NCI-H526 treated with DMSO at 0.1 percent for 48 hours (cell line): ENCODE measurements at regions not wholly inside any gene's neighbourhood (a gene's known extent, or its start where the extent isn't known, plus 50 kb on each side); places are given as distances from the start of the nearest gene placed in this dataset.

Experiments used
- DNase-seq: peaks from one replicate; lab custom pipeline; 2025; lab: John Stamatoyannopoulos, UW

DNA sequence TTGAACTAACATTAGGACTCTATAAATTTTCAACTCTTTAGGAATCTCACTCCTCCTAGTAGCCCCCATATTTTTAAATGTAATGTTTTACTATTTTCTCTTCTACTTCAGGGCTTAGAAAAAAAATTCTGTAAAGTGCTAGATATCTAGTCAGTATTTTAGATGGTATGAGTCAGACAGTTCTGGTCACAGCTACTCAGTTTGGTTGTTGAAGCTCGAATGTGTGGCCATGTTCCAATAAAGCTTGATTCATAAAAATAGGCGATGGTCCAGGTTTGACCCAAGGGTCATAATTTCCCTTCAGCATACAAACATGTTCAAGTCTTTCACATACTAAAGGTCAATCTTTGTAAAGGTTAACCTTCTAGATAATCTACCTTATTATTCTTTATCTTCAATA, 566.0 kb upstream of the CDH18 start:
- DNase-seq: no peak

DNA sequence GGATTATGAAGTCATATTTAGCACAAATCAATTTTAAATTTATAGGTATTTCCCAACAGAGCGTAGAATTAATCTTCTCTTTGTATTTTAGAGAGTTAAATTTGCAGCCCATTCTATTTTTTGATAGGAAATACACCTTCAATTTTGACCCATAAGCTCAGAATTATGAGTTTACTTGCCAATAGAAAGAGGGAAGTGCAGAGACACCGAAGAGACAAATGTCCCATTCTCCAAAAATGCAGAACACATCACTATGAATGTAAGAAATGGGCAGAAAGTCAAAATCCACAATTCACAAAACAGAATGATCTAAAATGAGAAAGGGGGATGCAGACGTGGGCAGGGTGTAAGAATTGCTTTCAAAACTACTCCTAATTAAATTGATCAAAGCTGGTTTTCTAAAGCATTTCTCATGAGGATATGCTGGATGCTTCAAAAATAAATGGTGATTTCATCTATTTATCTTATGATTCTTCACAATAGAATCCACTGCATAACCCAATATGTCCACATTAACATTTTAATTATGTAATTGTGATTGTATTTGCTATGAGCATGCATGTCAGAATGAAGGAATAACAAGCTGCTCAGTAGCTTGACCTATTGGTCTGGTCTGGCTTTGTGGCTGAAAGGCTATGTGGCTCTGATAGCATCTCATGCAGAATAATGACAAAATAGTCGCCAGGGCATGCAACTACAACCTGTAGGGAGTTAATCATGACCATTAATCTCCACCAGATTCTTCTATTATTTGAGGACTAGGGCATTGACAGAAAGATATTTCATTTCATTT, 550.1 kb upstream of the CDH18 start:
- DNase-seq: no peak

- no peak for DNase-seq
Measured at GRCh38 chr5:20536813-20537212, 548.8 kb upstream of the CDH18 start.

DNA sequence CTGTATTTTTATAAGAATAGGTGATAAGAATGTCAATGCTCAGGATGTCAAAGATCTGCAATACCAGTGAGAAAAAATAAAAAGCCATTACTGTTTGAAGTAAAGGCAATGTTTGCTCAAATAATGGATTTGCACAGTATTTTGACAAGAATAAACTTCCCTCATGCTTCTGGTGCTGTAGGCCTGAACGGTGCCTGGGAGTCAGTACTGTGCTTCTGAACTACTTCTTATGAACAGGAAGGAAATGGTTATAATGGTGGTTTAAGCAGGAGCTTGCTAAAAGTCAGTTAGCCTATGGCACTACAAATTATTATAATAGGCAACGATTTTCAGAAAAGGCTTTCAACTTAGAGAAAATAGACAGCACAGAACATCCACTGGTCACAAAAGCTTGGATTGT, 548.3 kb upstream of the CDH18 start:
- no peak for DNase-seq

DNA sequence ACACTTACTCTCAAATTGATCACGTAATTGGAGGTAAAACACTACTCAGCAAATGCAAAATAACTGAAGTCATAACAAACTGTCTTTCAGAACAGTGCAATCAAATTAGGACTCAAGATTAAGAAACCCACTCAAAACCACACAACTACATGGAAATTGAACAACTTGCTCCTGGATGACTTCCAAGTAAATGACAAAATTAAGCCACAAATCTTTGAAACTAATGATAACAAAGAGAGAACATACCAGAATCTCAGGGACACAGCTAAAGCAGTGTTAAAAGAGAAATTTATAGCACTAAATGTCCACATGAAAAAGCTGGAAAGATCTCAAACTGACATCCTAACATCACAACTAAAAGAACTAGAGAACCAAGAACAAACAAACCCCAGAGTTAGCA, 540.5 kb upstream of the CDH18 start:
- no peak for DNase-seq

- no peak for DNase-seq
Measured at GRCh38 chr5:20524991-20525529, 537.1 kb upstream of the CDH18 start.

GRCh38 chr5:20522905-20523482, 535.0 kb upstream of the CDH18 start:
- no peak for DNase-seq

DNA sequence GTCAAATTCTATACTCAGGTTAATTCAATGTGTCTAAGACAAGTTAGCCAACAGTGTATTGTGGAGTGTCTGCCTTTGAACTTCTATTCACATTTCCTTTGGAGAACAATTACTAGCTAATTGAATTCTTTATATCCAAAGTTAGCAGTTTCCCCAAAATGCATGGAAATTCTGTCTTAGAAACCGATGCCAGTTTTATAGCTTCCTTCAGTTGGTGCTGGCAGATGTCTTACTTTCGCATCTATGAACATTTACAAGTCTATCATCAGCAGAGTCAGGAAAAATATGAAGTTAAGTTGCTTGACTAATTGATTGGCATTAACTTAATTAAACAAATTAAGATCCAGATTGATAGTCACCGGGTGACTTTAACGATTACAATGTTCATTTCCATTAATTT, 527.6 kb upstream of the CDH18 start:
- DNase-seq: no peak

DNA sequence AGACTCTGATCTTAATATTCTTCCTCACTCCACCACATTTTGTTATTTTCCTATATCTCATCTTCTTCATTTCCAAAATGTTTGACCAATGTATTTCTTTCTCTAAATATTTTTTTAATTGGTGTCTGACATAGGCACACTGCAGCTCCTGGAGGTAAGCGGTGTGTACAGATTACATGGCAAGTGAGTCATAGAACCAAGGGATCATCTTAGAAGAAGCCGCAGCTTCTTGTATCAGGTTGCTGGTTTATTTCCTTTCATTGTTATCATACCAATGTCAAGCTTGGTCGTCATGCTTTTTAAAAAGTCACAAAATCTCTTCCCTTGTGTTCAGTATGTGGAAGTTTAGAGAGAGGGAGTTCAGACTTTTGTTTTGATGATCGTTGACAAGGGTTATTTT, 526.1 kb upstream of the CDH18 start:
- DNase-seq: no peak

DNA sequence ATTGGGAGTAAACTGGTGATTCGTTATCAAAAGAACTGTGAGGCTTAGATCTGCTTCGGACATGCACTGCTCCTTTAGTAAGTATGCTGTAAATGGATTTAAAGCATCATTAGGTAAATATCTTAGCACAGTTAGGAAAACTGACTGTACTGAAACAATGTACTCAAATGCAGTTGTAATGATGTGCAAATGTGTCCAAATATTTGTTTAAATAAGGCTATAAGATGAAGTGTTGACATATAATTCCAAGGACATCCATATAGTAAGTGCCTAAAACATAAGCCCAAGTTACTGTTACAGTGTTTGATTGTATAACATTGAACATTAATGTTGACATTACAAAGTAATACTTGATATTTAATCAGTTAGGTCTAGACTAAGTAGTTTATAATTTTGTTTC, 512.5 kb upstream of the CDH18 start:
- peak; percentile 20 for DNase-seq

GRCh38 chr5:20498926-20499325, 510.9 kb upstream of the CDH18 start:
- no peak for DNase-seq

GRCh38 chr5:20498102-20498501, 510.1 kb upstream of the CDH18 start:
- no peak for DNase-seq

DNA sequence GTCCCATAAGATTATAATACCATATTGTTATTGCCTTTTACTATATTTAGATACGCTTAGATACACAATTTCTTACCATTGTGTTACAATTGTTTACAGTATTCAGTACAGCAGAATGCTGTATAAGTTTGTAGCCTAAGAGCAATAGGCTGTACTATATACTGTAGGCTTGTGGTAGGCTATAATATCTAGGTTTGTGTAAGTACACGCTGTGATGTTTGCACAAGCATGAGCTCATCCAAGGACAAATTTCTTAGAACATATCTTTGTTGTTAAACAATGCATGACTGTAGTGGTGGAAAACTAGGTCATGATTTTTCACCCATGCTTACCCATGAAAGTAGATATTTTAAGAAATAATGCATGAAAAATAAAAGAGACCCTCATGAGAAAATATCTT, 509.4 kb upstream of the CDH18 start:
- DNase-seq: no peak

DNA sequence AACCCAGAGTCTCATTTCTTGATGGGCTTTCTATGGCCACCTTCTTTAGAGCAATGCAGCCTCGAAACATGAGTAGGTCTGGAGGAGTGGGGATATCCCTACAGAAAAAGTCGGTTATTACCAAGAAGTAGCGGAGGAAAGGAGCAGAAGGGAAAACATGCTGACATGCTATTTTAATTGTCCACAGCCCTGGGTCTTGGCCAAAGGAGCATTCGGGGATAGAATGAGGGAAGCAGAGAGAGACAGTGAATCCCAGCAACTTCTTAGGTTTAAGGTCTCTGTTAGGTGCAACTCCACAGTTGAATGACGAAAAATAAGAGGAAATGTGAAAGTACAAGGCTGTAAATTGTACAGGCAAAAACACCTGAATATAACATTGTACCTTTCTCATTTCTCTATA, 506.7 kb upstream of the CDH18 start:
- no peak for DNase-seq

GRCh38 chr5:20486826-20487225, 498.8 kb upstream of the CDH18 start:
- DNase-seq: no peak

DNA sequence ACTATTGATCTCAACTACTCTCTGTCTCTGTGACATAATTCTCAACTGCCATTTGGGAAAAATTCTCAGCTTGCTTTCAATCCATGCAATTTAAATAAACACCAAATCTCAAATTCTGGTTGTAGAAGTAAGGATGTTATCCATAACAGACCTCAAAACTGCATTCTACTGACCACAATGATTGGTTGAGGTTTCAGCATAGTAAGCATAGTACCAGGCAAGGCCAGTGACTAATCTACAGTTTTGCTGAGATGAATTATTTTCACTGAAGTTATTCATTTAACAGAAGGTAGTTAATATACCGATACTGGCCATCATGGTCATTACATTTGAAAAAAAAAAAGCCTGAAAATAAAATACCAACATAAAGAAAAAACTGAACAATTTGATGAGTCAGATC, 488.0 kb upstream of the CDH18 start:
- DNase-seq: no peak

- no peak for DNase-seq
Measured at GRCh38 chr5:20470997-20471396, 483.0 kb upstream of the CDH18 start.

DNA sequence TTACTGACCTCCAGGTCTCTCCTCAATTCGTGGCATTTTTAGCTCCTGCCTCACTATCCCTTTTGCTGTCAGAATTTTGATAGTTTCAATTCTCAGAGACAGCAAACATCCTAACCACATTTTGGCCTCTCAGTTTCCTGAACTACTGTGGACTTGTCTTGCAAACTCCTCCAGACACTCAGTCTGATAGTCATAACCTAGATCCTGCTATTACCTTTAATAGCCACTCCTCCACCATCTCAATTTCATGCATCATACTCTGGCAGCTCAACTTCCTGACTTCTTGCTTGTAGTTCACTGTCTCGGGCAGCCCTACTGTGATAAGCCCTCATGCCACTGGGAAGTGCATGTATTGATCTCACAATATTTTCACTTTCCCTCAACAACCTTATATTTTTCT, 481.8 kb upstream of the CDH18 start:
- DNase-seq: no peak

GRCh38 chr5:20469390-20469789, 481.4 kb upstream of the CDH18 start:
- DNase-seq: no peak

- DNase-seq: no peak
Measured at GRCh38 chr5:20466512-20466911, 478.5 kb upstream of the CDH18 start.

DNA sequence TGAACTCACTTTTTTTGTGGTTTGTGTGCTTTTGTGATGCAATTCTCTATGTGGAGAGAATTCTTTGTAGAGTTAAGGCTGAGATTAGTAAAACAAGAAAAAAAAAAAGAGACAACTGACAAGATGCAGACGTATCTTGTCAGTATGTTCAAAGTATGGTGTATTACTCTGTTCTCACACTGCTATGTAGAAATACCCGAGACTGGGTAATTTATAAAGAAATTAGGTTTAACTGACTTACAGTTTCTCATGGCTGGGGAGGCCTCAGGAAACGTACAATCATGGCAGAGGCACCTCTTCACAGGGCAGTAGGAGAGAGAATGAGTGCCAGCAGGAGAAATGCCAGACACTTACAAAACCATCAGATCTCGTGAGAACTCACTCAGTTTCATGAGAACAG, 475.2 kb upstream of the CDH18 start:
- no peak for DNase-seq

- DNase-seq: no peak
Measured at GRCh38 chr5:20446121-20446520, 458.1 kb upstream of the CDH18 start.

- DNase-seq: no peak
Measured at GRCh38 chr5:20445326-20445860, 457.4 kb upstream of the CDH18 start.

GRCh38 chr5:20434786-20435185, 446.8 kb upstream of the CDH18 start:
- no peak for DNase-seq
